GM12872 (cell line): ENCODE measurements at regions not wholly inside any gene's neighbourhood (a gene's known extent, or its start where the extent isn't known, plus 50 kb on each side); places are given as distances from the start of the nearest gene placed in this dataset.

Experiments
- CTCF ChIP-seq: IDR thresholded peaks from 3 replicates; pipeline ENCODE4 v1.5.1; 2011; ENCODE audit warnings: low read depth, mild to moderate bottlenecking, low read length, moderate library complexity; ENCODE audit not compliant: insufficient read depth

GRCh38 chr4:155062948-155063347 lies 145.5 kb upstream of the NPY2R start:
- no peak for TF ChIP-seq CTCF

GRCh38 chr4:155066871-155067270 lies 141.6 kb upstream of the NPY2R start:
- TF ChIP-seq CTCF = no peak

GRCh38 chr4:155071962-155072361 lies 136.5 kb upstream of the NPY2R start:
- no peak for TF ChIP-seq CTCF

- no peak for TF ChIP-seq CTCF
Measured at GRCh38 chr4:155072417-155072816, 136.0 kb upstream of the NPY2R start.

- TF ChIP-seq CTCF = no peak
Measured at GRCh38 chr4:155073852-155074251, 134.6 kb upstream of the NPY2R start.

- TF ChIP-seq CTCF = no peak
Measured at GRCh38 chr4:155076256-155076785, 132.1 kb upstream of the NPY2R start.

GRCh38 chr4:155077452-155078229 lies 130.8 kb upstream of the NPY2R start:
- no peak for TF ChIP-seq CTCF
